MCF 10A (cell line): ENCODE measurements at regions not wholly inside any gene's neighbourhood (a gene's known extent, or its start where the extent isn't known, plus 50 kb on each side); places are given as distances from the start of the nearest gene placed in this dataset.

Experiments
- BruUV-seq: library from RNA; stranded (reverse); fragments of 400-500 nt; replicated peaks from 2 replicates; lab custom pipeline; 2021; lab: Mats Ljungman, UMichigan
- CTCF ChIA-PET: fragments of 300-600 bp; sonication (Branson Sonifier 250); formaldehyde crosslinking; extraction: SDS; loops from one replicate; lab custom pipeline; 2021; ENCODE audit warnings: antibody characterized with exemption, inconsistent platforms; lab: Yijun Ruan, JAX
- POLR2A ChIA-PET: fragments of 300-600, 350-650 bp; sonication (Branson Sonifier 250); formaldehyde crosslinking; extraction: SDS; loops from one replicate; lab custom pipeline; 2020; ENCODE audit warnings: antibody characterized with exemption, inconsistent platforms; lab: Yijun Ruan, JAX
- DNase-seq: peaks from one replicate; pipeline ENCODE4 v3.0.0-alpha.2; 2018; ENCODE audit not compliant: unreplicated experiment
- H3K27ac Mint-ChIP-seq: one replicate; pipeline ENCODE4 v1.8.0; 2022; ENCODE audit warnings: mild to moderate bottlenecking, low read depth, mixed read lengths; ENCODE audit not compliant: unreplicated experiment
- H3K27me3 Mint-ChIP-seq: one replicate; pipeline ENCODE4 v1.8.0; 2022; ENCODE audit warnings: mixed read lengths; ENCODE audit not compliant: insufficient read depth, unreplicated experiment
- H3K36me3 Mint-ChIP-seq: one replicate; pipeline ENCODE4 v1.8.0; 2022; ENCODE audit warnings: mild to moderate bottlenecking, moderate library complexity, mixed read lengths; ENCODE audit not compliant: insufficient read depth, unreplicated experiment
- H3K4me1 Mint-ChIP-seq: one replicate; pipeline ENCODE4 v1.8.0; 2022; ENCODE audit warnings: mixed read lengths; ENCODE audit not compliant: insufficient read depth, unreplicated experiment
- H3K4me3 Mint-ChIP-seq: one replicate; pipeline ENCODE4 v1.8.0; 2022; ENCODE audit warnings: mild to moderate bottlenecking, moderate library complexity, mixed read lengths; ENCODE audit not compliant: unreplicated experiment
- H3K9me3 Mint-ChIP-seq: one replicate; pipeline ENCODE4 v1.8.0; 2022; ENCODE audit warnings: mixed read lengths; ENCODE audit not compliant: unreplicated experiment
- intact Hi-C: fragments of 100-400 bp; cut with micrococcal nuclease; formaldehyde crosslinking; loops from 2 replicates; pipeline ENCODE4 v1.14.1; 2022
- TF ChIP-seq, protein P1 (sequence below): fragments of 200-600 bp; IDR thresholded peaks from one replicate; pipeline ENCODE4 v1.8.0; 2022; ENCODE audit warnings: antibody characterized with exemption, mild to moderate bottlenecking; ENCODE audit not compliant: unreplicated experiment

DNA sequence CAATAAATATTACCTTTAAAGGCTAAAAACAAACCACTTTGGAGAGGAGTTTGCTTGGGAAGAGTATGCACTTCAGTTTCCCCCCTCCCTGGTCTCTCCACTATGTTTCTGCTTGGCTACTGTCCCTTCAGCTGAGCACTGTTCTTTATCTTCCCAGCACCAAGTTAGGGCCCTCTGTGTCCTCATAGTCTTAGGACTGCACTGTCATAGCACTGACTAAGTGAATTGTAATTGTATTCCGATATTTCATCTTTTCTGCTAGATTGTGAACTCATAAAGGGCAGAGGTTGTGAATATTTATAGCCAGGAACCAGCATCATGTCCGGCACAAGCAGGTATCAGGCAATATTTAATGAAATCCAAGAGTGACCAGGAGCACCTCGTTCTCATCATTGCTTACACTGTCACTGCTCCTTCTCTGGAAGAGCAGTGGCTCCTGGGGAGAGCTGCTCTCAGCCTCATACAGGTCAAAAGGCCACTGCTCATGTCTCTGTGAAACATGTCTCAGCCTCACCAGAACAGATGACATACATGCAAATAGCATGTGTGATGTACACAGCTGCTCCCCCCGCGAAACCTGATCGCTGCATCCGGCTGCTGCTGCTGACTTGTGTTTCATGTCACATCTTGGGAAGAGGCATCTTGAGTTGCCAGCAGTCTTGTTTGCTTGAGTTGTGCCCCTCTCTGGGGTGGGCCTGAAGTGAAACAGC, 279.7 kb upstream of the MSX2 start:
- CTCF ChIA-PET: interaction anchor here (0.6 to 1.4 kb wide), 5 partner anchors 13 to 1709 kb away, joined by 3 to 6 read pairs (median 5); no protein-coding TSS in a partner anchor
- DNase-seq: no peak
- H3K27ac Mint-ChIP-seq: no peak overlapping the region
- no peaks in the 10 kb centered on the region for H3K4me1 Mint-ChIP-seq
- TF ChIP-seq, protein P1, sequence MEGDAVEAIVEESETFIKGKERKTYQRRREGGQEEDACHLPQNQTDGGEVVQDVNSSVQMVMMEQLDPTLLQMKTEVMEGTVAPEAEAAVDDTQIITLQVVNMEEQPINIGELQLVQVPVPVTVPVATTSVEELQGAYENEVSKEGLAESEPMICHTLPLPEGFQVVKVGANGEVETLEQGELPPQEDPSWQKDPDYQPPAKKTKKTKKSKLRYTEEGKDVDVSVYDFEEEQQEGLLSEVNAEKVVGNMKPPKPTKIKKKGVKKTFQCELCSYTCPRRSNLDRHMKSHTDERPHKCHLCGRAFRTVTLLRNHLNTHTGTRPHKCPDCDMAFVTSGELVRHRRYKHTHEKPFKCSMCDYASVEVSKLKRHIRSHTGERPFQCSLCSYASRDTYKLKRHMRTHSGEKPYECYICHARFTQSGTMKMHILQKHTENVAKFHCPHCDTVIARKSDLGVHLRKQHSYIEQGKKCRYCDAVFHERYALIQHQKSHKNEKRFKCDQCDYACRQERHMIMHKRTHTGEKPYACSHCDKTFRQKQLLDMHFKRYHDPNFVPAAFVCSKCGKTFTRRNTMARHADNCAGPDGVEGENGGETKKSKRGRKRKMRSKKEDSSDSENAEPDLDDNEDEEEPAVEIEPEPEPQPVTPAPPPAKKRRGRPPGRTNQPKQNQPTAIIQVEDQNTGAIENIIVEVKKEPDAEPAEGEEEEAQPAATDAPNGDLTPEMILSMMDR: no peak
- peaks cover 5% of the 10 kb centered on the region for H3K27me3 Mint-ChIP-seq
- POLR2A ChIA-PET: interaction anchor here (0.6 to 0.8 kb wide), 2 partner anchors 15 to 1656 kb away, joined by 3 read pairs; no protein-coding TSS in a partner anchor
- intact Hi-C loops: no loop called here
- no TSS peak for BruUV-seq
- no peak overlapping the region for H3K4me3 Mint-ChIP-seq
- H3K36me3 Mint-ChIP-seq: no peaks in the 10 kb centered on the region
- peaks cover 4% of the 10 kb centered on the region for H3K9me3 Mint-ChIP-seq

DNA sequence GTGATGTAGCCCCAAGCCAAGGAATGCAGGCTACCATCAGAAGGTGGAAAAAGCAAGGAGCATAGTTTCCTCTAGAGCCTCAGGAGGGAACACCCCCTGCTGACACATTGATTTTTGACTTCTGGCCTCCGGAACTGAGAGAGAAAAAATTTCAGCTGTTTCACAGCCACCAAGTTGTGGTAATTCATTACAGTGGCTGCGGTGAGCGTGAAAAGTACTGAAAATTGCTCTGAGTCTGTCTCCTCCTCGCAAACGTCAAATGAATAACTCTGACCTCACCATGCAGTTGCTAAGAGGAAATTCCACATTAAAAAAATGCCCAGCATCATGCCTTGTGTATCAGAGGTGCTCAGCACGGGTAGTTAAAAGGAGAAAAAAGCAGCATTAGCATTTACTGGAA, 277.9 kb upstream of the MSX2 start:
- ChIA-PET CTCF (no interaction called here), POLR2A (interaction anchor here (0.6 kb wide), 1 partner anchor 148 kb away, joined by 3 read pairs; no protein-coding TSS in a partner anchor)
- intact Hi-C loops: no loop called here
- DNase-seq: no peak
- TF ChIP-seq, protein P1: no peak
- Mint-ChIP-seq H3K27ac (no peak overlapping the region), H3K9me3 (peaks cover 8% of the 10 kb centered on the region), H3K4me1 (no peaks in the 10 kb centered on the region), H3K36me3 (no peaks in the 10 kb centered on the region), H3K4me3 (no peak overlapping the region), H3K27me3 (no peaks in the 10 kb centered on the region)
- BruUV-seq: no TSS peak

GRCh38 chr5:174446988-174447387, 277.4 kb upstream of the MSX2 start:
- H3K36me3 Mint-ChIP-seq: no peaks in the 10 kb centered on the region
- no peaks in the 10 kb centered on the region for H3K4me1 Mint-ChIP-seq
- POLR2A ChIA-PET: interaction anchor here (0.6 kb wide), 1 partner anchor 147 kb away, joined by 3 read pairs; no protein-coding TSS in a partner anchor
- no TSS peak for BruUV-seq
- no peak overlapping the region for H3K27ac Mint-ChIP-seq
- H3K9me3 Mint-ChIP-seq: peaks cover 8% of the 10 kb centered on the region
- no peak for DNase-seq
- no peak overlapping the region for H3K4me3 Mint-ChIP-seq
- CTCF ChIA-PET: no interaction called here
- TF ChIP-seq, protein P1: no peak
- intact Hi-C loops: no loop called here
- H3K27me3 Mint-ChIP-seq: no peaks in the 10 kb centered on the region

DNA sequence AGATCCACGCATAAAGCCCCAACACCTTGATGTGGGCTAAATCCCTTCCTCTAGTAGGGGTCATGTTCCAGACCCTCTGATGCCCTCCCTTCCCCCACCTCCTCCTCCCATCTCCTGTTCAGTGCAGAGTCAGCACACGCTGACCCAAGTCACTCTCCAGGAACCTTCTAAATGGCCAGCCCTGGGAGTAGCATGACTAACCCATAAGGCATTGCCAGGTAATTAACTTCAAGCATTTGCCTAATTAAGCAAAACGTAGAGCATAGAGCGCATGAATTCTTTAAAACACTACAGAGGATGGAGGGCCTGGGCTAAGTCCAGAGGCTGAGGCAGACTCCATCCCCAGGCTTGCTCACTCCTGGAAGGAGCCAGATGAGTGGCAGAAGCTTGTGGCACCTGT, 276.3 kb upstream of the MSX2 start:
- POLR2A ChIA-PET: interaction anchor here (0.7 to 0.8 kb wide), 2 partner anchors 8 to 13 kb away, joined by 3 read pairs; no protein-coding TSS in a partner anchor
- intact Hi-C loops: no loop called here

More for the DNA sequence above, 276.3 kb upstream of the MSX2 start:
- H3K4me1 Mint-ChIP-seq: no peaks in the 10 kb centered on the region
- BruUV-seq: no TSS peak
- no peak for DNase-seq
- TF ChIP-seq, protein P1: no peak
- CTCF ChIA-PET: no interaction called here
- H3K27me3 Mint-ChIP-seq: no peaks in the 10 kb centered on the region
- no peaks in the 10 kb centered on the region for H3K36me3 Mint-ChIP-seq
- H3K4me3 Mint-ChIP-seq: no peak overlapping the region
- H3K27ac Mint-ChIP-seq: no peak overlapping the region
- peaks cover 8% of the 10 kb centered on the region for H3K9me3 Mint-ChIP-seq
